Naive thymus-derived CD4-positive, alpha-beta T cell (primary cell): ENCODE measurements at regions not wholly inside any gene's neighbourhood (a gene's known extent, or its start where the extent isn't known, plus 50 kb on each side); places are given as distances from the start of the nearest gene placed in this dataset.

ENCODE experiments used
- ATAC-seq: fragments of 150-1000 bp; cut with Tn5 transposase; 2 replicates; pipeline ENCODE4 v1.10.0; 2021; ENCODE audit warnings: mild to moderate bottlenecking, moderate library complexity
- CTCF ChIA-PET: fragments of 350-600 bp; sonication (Branson Sonifier 250); formaldehyde crosslinking; loops from one replicate; lab custom pipeline; 2021; ENCODE audit warnings: antibody characterized with exemption; lab: Charles Lee
- POLR2A ChIA-PET: fragments of 350-600 bp; sonication (Branson Sonifier 250); formaldehyde crosslinking; loops from one replicate; lab custom pipeline; 2021; ENCODE audit warnings: antibody characterized with exemption, inconsistent platforms; lab: Charles Lee
- DNase-seq, 9 donors: peaks; one replicate each; pipeline versions ENCODE4 v3.0.0 to v3.0.0-alpha.2; 2020 to 2022; ENCODE audit warnings: mixed read lengths in 1 of 9
- H3K27ac ChIP-seq: one replicate; pipeline ENCODE4 v1.7.0; 2013; ENCODE audit warnings: mild to moderate bottlenecking, low read depth, low read length, moderate library complexity
- H3K27me3 ChIP-seq, 2 donors: one replicate each; pipeline ENCODE4 v1.7.0; 2013; ENCODE audit warnings: low read length in 2 of 2, mild to moderate bottlenecking in 2 of 2, moderate library complexity in 2 of 2; ENCODE audit not compliant: control insufficient read depth in 2 of 2, insufficient read depth in 2 of 2
- H3K36me3 ChIP-seq, 3 experiments: 1 replicate in 2 of 3; 2 replicates in 1 of 3; pipeline ENCODE4 v1.7.0; 2013; ENCODE audit warnings: low read length in 3 of 3, mild to moderate bottlenecking in 3 of 3, moderate library complexity in 1 of 3; ENCODE audit not compliant: insufficient read depth in 3 of 3, control insufficient read depth in 2 of 3
- H3K4me1 ChIP-seq, 2 donors: one replicate each; pipeline ENCODE4 v1.7.0; 2013; ENCODE audit warnings: low read length in 2 of 2, mild to moderate bottlenecking in 2 of 2, moderate library complexity in 1 of 2; ENCODE audit not compliant: control insufficient read depth in 2 of 2, insufficient read depth in 2 of 2
- H3K4me3 ChIP-seq: 2 replicates; pipeline ENCODE4 v1.7.0; 2013; ENCODE audit warnings: mild to moderate bottlenecking, low read length
- H3K9me3 ChIP-seq, 3 experiments: 1 replicate in 2 of 3; 2 replicates in 1 of 3; pipeline ENCODE4 v1.7.0; 2013; ENCODE audit warnings: low read length in 3 of 3; ENCODE audit not compliant: control insufficient read depth in 2 of 3
- H3K27ac Mint-ChIP-seq, 9 donors: one replicate each; pipeline ENCODE4 v1.8.0; 2020 to 2022; ENCODE audit warnings: mixed read lengths in 9 of 9, mild to moderate bottlenecking in 8 of 9, moderate library complexity in 5 of 9, inconsistent platforms in 2 of 9
- H3K27me3 Mint-ChIP-seq, 5 donors: one replicate each; pipeline ENCODE4 v1.8.0; 2021 to 2022; ENCODE audit warnings: mixed read lengths in 5 of 5, mild to moderate bottlenecking in 1 of 5
- H3K36me3 Mint-ChIP-seq, 5 donors: one replicate each; pipeline ENCODE4 v1.8.0; 2020 to 2022; ENCODE audit warnings: mixed read lengths in 5 of 5, mild to moderate bottlenecking in 3 of 5, inconsistent platforms in 1 of 5
- H3K4me1 Mint-ChIP-seq, 7 donors: one replicate each; pipeline ENCODE4 v1.8.0; 2020 to 2022; ENCODE audit warnings: mixed read lengths in 7 of 7, mild to moderate bottlenecking in 3 of 7, inconsistent platforms in 1 of 7
- H3K4me3 Mint-ChIP-seq, 10 donors: one replicate each; pipeline ENCODE4 v1.8.0; 2020 to 2022; ENCODE audit warnings: mild to moderate bottlenecking in 10 of 10, mixed read lengths in 10 of 10, moderate library complexity in 6 of 10, inconsistent platforms in 2 of 10
- H3K9me3 Mint-ChIP-seq, 11 donors: one replicate each; pipeline ENCODE4 v1.8.0; 2020 to 2022; ENCODE audit warnings: mixed read lengths in 11 of 11, mild to moderate bottlenecking in 4 of 11, inconsistent platforms in 1 of 11, moderate library complexity in 1 of 11
- intact Hi-C, 2 donors: fragments of 100-400 bp; cut with micrococcal nuclease; formaldehyde crosslinking; loops; one replicate each; pipeline ENCODE4 v1.15.1; 2023

DNA sequence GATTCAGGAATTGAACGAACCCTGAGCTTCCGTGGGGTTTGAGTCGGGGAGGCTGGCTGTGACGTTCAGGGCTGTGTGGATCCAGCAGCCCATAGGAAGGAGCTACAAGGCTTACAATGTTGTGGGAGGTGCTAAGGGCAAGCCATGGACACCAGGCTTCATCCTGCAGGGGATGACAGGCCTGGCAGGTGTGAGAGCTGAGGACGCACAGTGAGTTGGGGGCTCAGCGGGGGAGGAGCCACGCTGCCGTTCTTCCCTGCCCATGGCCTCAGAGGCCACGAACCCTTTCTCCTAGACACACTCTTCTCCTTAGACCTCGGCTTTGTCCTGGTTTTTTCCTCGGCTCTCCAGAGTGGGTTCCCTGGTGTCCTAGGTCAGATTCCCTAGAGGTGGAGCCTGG lies 78.1 kb upstream of the SLC22A11 start:
- Histone ChIP-seq H3K36me3 (no peaks in the 10 kb centered on the region), H3K4me1 (no peaks in the 10 kb centered on the region), H3K27ac (no peak overlapping the region), H3K4me3 (no peak overlapping the region), H3K27me3 (no peaks in the 10 kb centered on the region), H3K9me3 (no peaks in the 10 kb centered on the region)
- ChIA-PET POLR2A (no interaction called here), CTCF (no interaction called here)
- peaks cover 3 to 22% (median 5%) of the 10 kb centered on the region in 5 donors for H3K27me3 Mint-ChIP-seq
- no peak overlapping the region for H3K27ac Mint-ChIP-seq
- peaks cover 0 to 3% (median 0%) of the 10 kb centered on the region in 11 donors for H3K9me3 Mint-ChIP-seq
- H3K4me1 Mint-ChIP-seq, result no peaks in the 10 kb centered on the region
- no peak overlapping the region for H3K4me3 Mint-ChIP-seq
- intact Hi-C loops, result no loop called here
- DNase-seq, result no peak
- no peaks in the 10 kb centered on the region for H3K36me3 Mint-ChIP-seq
- no peak for ATAC-seq

- peaks cover 9 to 25% (median 22%) of the 10 kb centered on the region in 5 donors for H3K27me3 Mint-ChIP-seq
- CTCF ChIA-PET, result no interaction called here
- POLR2A ChIA-PET, result no interaction called here
Observed at GRCh38 chr11:64482588-64482987, 73.2 kb upstream of the SLC22A11 start.

DNA sequence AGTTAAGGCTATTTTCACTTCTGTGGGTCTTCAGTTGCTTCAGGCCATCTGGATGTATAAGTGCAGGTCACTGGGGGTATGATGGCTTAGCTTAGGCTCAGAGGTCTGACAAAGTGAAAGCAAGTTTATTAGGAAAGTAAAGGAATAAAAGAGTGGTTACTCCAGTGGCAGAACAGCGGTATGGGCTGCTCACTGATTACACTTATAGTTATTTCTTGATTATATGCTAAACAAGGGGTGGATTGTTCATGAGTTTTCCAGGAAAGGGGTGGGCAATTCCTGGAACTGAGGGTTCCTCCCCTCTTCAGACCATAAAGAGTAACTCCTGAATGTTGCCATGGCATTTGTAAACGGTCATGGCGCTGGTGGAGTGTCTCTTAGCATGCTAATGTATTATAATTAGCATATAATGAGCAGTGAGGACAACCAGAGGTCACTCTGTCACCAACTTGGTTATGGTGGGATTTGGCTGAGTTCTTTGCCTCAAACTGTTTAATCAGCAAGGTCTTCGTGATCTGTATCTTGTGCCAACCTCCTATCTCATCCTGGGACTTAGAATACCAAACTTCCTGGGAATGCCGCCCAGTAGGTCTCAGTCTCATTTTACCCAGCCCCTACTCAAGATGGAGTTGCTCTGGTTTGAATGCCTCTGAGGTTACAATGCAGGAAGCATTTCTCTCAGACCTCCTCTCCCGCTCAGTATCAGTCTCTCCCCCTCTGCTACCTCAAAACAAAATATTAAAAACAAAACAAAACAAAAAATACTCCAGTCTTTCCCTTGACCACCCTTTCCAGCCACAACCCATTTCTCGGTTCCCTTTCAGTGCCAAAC lies 71.3 kb upstream of the SLC22A11 start:
- no peak overlapping the region for H3K27ac ChIP-seq
- H3K27me3 ChIP-seq, result no peaks in the 10 kb centered on the region
- DNase-seq (no peak), ATAC-seq (no peak)
- no peaks in the 10 kb centered on the region for H3K36me3 ChIP-seq
- no peak overlapping the region for H3K4me3 ChIP-seq
- Mint-ChIP-seq H3K4me3 (no peak overlapping the region), H3K36me3 (peaks cover 0 to 4% (median 0%) of the 10 kb centered on the region in 5 donors), H3K27ac (no peak overlapping the region), H3K4me1 (peaks cover 0 to 5% (median 1%) of the 10 kb centered on the region in 7 donors), H3K9me3 (no peaks in the 10 kb centered on the region), H3K27me3 (peaks cover 15 to 32% (median 24%) of the 10 kb centered on the region in 5 donors)
- POLR2A ChIA-PET, result no interaction called here
- no peaks in the 10 kb centered on the region for H3K4me1 ChIP-seq
- intact Hi-C loops, result no loop called here
- CTCF ChIA-PET, result no interaction called here
- H3K9me3 ChIP-seq, result no peaks in the 10 kb centered on the region

More at GRCh38 chr11:64482588-64482987, 73.2 kb upstream of the SLC22A11 start:
- no peak for ATAC-seq
- H3K4me3 Mint-ChIP-seq, result no peak overlapping the region
- peaks cover 0 to 4% (median 0%) of the 10 kb centered on the region in 5 donors for H3K36me3 Mint-ChIP-seq
- Histone ChIP-seq H3K4me3 (no peak overlapping the region), H3K27ac (no peak overlapping the region), H3K27me3 (no peaks in the 10 kb centered on the region), H3K36me3 (no peaks in the 10 kb centered on the region), H3K4me1 (no peaks in the 10 kb centered on the region), H3K9me3 (no peaks in the 10 kb centered on the region)
- DNase-seq, result no peak
- no peak overlapping the region for H3K27ac Mint-ChIP-seq
- H3K9me3 Mint-ChIP-seq, result no peaks in the 10 kb centered on the region
- intact Hi-C loops, result no loop called here
- H3K4me1 Mint-ChIP-seq, result no peaks in the 10 kb centered on the region

DNA sequence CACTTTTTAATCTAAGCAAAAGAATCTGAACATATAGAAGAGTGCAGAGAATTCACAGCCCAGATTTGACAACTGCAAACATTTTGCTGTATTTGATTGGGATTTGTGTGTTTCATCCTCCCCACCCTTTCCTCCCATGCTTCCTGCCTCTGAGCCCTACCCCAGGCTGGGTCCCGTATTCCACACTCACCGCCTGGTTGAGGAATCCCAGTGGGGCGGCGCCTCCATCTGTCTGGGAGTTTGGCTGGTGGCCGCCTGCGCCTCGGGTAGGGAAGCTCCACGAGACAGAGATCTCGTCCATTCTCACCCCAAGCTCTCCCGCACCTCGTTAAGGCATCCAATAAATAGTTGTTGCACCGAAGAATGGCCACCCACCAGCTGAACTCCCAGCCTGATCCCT lies 70.7 kb upstream of the SLC22A11 start:
- peaks cover 0 to 4% (median 0%) of the 10 kb centered on the region in 5 donors for H3K36me3 Mint-ChIP-seq
- no peaks in the 10 kb centered on the region for H3K9me3 ChIP-seq
- ChIA-PET POLR2A (no interaction called here), CTCF (no interaction called here)
- H3K27ac Mint-ChIP-seq, result no peak overlapping the region
- H3K36me3 ChIP-seq, result no peaks in the 10 kb centered on the region
- no peaks in the 10 kb centered on the region for H3K4me1 ChIP-seq
- no peak overlapping the region for H3K27ac ChIP-seq
- H3K27me3 ChIP-seq, result no peaks in the 10 kb centered on the region
- H3K4me1 Mint-ChIP-seq, result peaks cover 0 to 11% (median 5%) of the 10 kb centered on the region in 7 donors
- intact Hi-C loops, result no loop called here
- DNase-seq (no peak), ATAC-seq (no peak)
- H3K9me3 Mint-ChIP-seq, result no peaks in the 10 kb centered on the region
- H3K27me3 Mint-ChIP-seq, result peaks cover 18 to 37% (median 30%) of the 10 kb centered on the region in 5 donors
- no peak overlapping the region for H3K4me3 Mint-ChIP-seq
- no peak overlapping the region for H3K4me3 ChIP-seq

GRCh38 chr11:64489831-64490441 lies 65.8 kb upstream of the SLC22A11 start:
- Mint-ChIP-seq H3K36me3 (peaks cover 0 to 4% (median 0%) of the 10 kb centered on the region in 5 donors), H3K27me3 (peaks cover 37 to 60% (median 49%) of the 10 kb centered on the region in 5 donors), H3K9me3 (no peaks in the 10 kb centered on the region), H3K4me3 (peak overlapping the region in 2 of 10 donors; percentile 55 to 57), H3K27ac (no peak overlapping the region), H3K4me1 (peaks cover 4 to 22% (median 11%) of the 10 kb centered on the region in 7 donors)
- DNase-seq, result peak in 6 of 9 donors; percentile 14 to 51 (median 33)
- intact Hi-C loops, result no loop called here
- Histone ChIP-seq H3K4me1 (peaks cover 0 to 4% of the 10 kb centered on the region in 2 donors), H3K27ac (no peak overlapping the region), H3K9me3 (no peaks in the 10 kb centered on the region), H3K27me3 (no peaks in the 10 kb centered on the region), H3K36me3 (no peaks in the 10 kb centered on the region), H3K4me3 (no peak overlapping the region)
- CTCF ChIA-PET, result no interaction called here
- POLR2A ChIA-PET, result interaction anchor here (0.8 kb wide), 1 partner anchor 40 kb away, joined by 6 read pairs; no protein-coding TSS in a partner anchor
- peak; percentile 76 for ATAC-seq

DNA sequence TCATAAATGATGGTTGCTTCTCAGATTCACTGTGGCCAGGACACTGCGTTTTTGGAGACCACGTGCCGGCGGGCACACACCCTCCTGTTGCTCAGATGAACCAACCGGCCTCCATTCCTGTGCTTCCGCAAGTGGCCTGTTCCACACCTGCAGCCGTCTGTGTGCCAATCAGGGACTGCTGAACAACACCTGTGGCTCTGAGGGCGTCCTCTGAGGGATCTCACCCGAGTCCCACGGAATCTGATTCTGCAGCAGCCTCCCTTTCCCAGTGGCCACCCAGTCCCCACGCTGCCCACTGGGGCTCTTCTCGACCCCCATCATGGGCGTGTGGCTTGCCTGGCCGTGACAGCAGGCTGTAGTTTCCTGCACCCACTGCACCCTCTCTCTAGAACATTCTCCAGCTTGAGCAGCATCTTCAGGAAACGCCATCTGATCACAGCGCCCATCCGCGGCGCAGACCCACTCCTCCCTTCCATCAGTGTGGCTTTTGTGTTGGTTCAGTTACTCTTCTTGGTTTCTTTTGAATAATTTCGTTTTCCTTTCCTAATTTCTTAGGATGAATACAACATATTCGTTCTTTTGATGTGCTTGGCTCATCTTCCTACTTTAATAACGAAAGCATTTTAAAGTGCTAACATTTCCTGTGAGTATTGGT lies 65.1 kb upstream of the SLC22A11 start:
- H3K4me3 Mint-ChIP-seq, result peak overlapping the region in 6 of 10 donors; percentile 24 to 68 (median 38)
- intact Hi-C loops, result no loop called here
- H3K4me1 Mint-ChIP-seq, result peaks cover 4 to 22% (median 11%) of the 10 kb centered on the region in 7 donors
- Histone ChIP-seq H3K27me3 (no peaks in the 10 kb centered on the region), H3K27ac (no peak overlapping the region), H3K4me1 (peaks cover 0 to 4% of the 10 kb centered on the region in 2 donors), H3K36me3 (no peaks in the 10 kb centered on the region), H3K4me3 (no peak overlapping the region), H3K9me3 (no peaks in the 10 kb centered on the region)
- no peak overlapping the region for H3K27ac Mint-ChIP-seq
- peaks cover 35 to 54% (median 47%) of the 10 kb centered on the region in 5 donors for H3K27me3 Mint-ChIP-seq
- no peaks in the 10 kb centered on the region for H3K9me3 Mint-ChIP-seq
- CTCF ChIA-PET, result no interaction called here
- POLR2A ChIA-PET, result interaction anchor here (0.6 kb wide), 1 partner anchor 565 kb away, joined by 3 read pairs; no protein-coding TSS in a partner anchor
- peak in 3 of 9 donors; percentile 2 to 15 (median 8) for DNase-seq
- peaks cover 0 to 4% (median 0%) of the 10 kb centered on the region in 5 donors for H3K36me3 Mint-ChIP-seq
- ATAC-seq, result no peak
